H1 (cell line): ENCODE measurements at regions not wholly inside any gene's neighbourhood (a gene's known extent, or its start where the extent isn't known, plus 50 kb on each side); places are given as distances from the start of the nearest gene placed in this dataset.

Source experiments
- CTCF ChIA-PET: fragments of 300-600 bp; sonication (Branson Sonifier 250); formaldehyde crosslinking; loops from one replicate; lab custom pipeline; 2021; ENCODE audit not compliant: partially characterized antibody; lab: Charles Lee
- POLR2A ChIA-PET: fragments of 300-600 bp; sonication (Branson Sonifier 250); formaldehyde crosslinking; loops from one replicate; lab custom pipeline; 2021; ENCODE audit warnings: inconsistent platforms; ENCODE audit not compliant: partially characterized antibody; lab: Charles Lee
- DNase-seq, 2 experiments: peaks; one replicate each; pipeline versions ENCODE4 v3.0.0 to v3.0.0-alpha.2; 2010 to 2022; ENCODE audit warnings: low spot score in 2 of 2, low read depth in 1 of 2, mixed read lengths in 1 of 2
- FAIRE-seq: peaks from 2 replicates; lab custom pipeline; 2011; peaks lifted over from hg19 to GRCh38; lab: Jason Lieb, UNC
- H2AFZ ChIP-seq: 2 replicates; pipeline ENCODE4 v1.8.1; 2012; ENCODE audit warnings: low read length, inconsistent platforms
- H2AK5ac ChIP-seq: 2 replicates; pipeline ENCODE4 v1.6.1; 2013; ENCODE audit warnings: low read depth, low read length
- H2BK120ac ChIP-seq: replicated peaks from 2 replicates; pipeline ENCODE3; 2013; ENCODE audit warnings: low read depth, low read length, inconsistent platforms
- H2BK12ac ChIP-seq: 2 replicates; pipeline ENCODE4 v1.6.1; 2013; ENCODE audit warnings: low read depth, low read length
- H2BK15ac ChIP-seq: 2 replicates; pipeline ENCODE4 v1.6.1; 2013; ENCODE audit warnings: low read length
- H2BK20ac ChIP-seq: 2 replicates; pipeline ENCODE4 v1.6.1; 2013; ENCODE audit warnings: low read length
- H2BK5ac ChIP-seq: 2 replicates; pipeline ENCODE4 v1.6.1; 2013; ENCODE audit warnings: low read depth, low read length
- H3K14ac ChIP-seq: 2 replicates; pipeline ENCODE4 v1.6.1; 2013; ENCODE audit warnings: inconsistent platforms; ENCODE audit not compliant: insufficient read length
- H3K18ac ChIP-seq: 2 replicates; pipeline ENCODE4 v1.6.1; 2013; ENCODE audit warnings: low read length; ENCODE audit errors: extremely low read depth
- H3K23ac ChIP-seq: 2 replicates; pipeline ENCODE4 v1.6.1; 2013; ENCODE audit warnings: inconsistent platforms; ENCODE audit not compliant: insufficient read length
- H3K23me2 ChIP-seq: 2 replicates; pipeline ENCODE4 v1.6.1; 2013; ENCODE audit warnings: low read depth, low read length
- H3K27ac ChIP-seq: 2 replicates; pipeline ENCODE4 v1.6.1; 2011; ENCODE audit warnings: low read depth, low read length, inconsistent platforms
- H3K27me3 ChIP-seq, 4 experiments: replicated peaks in 1 of 4; 1 replicate in 1 of 4; 2 replicates in 3 of 4; pipeline versions ENCODE4 v1.6.1 to v1.8.1; 2011 to 2013; ENCODE audit warnings: low read length in 3 of 4, mild to moderate bottlenecking in 3 of 4, inconsistent platforms in 2 of 4, mixed read lengths in 2 of 4, moderate library complexity in 1 of 4; ENCODE audit not compliant: control insufficient read depth in 3 of 4, insufficient read depth in 3 of 4; ENCODE audit errors: extremely low read depth in 1 of 4
- H3K36me3 ChIP-seq, 4 experiments: 2 replicates each; pipeline versions ENCODE4 v1.6.1 to v1.8.1; 2011 to 2013; ENCODE audit warnings: mild to moderate bottlenecking in 4 of 4, low read length in 3 of 4, moderate library complexity in 2 of 4, control low read depth in 1 of 4, inconsistent platforms in 1 of 4; ENCODE audit not compliant: insufficient read depth in 4 of 4, control insufficient read depth in 2 of 4
- H3K4ac ChIP-seq: replicated peaks from 2 replicates; pipeline ENCODE3; 2013; ENCODE audit warnings: low read length, low read depth, mixed read lengths, inconsistent platforms; ENCODE audit not compliant: insufficient read length
- H3K4me1 ChIP-seq, 4 experiments: replicated peaks in 1 of 4; 1 replicate in 1 of 4; 2 replicates in 3 of 4; pipeline versions ENCODE4 v1.6.1 to v1.8.1; 2011 to 2013; ENCODE audit warnings: low read length in 3 of 4, inconsistent platforms in 2 of 4, mixed read lengths in 1 of 4; ENCODE audit not compliant: insufficient read depth in 4 of 4, control insufficient read depth in 3 of 4
- H3K4me2 ChIP-seq, 2 experiments: 2 replicates each; pipeline versions ENCODE4 v1.6.1 to v1.8.1; 2011 to 2013; ENCODE audit warnings: low read depth in 2 of 2, low read length in 2 of 2, control low read depth in 1 of 2, inconsistent platforms in 1 of 2, mild to moderate bottlenecking in 1 of 2; ENCODE audit not compliant: insufficient read depth in 1 of 2
- H3K4me3 ChIP-seq, 4 experiments: fragments of 200-600, 300-600 bp in 1 of 4; sonication (generic), shearing (Covaris generic), sonication (Bioruptor Twin) in 1 of 4; 2 replicates each; pipeline versions ENCODE4 v1.5.1 to v1.8.1; 2011 to 2016; ENCODE audit warnings: low read length in 4 of 4, low read depth in 3 of 4, control low read depth in 2 of 4, inconsistent platforms in 2 of 4, mild to moderate bottlenecking in 2 of 4, mixed read lengths in 1 of 4, moderate library complexity in 1 of 4; ENCODE audit not compliant: insufficient read depth in 2 of 4; ENCODE audit errors: extremely low read depth in 1 of 4
- H3K56ac ChIP-seq: replicated peaks from 2 replicates; pipeline ENCODE3; 2013; ENCODE audit warnings: low read depth, mild to moderate bottlenecking, mixed read lengths, low read length, inconsistent platforms; ENCODE audit not compliant: insufficient read length
- H3K79me1 ChIP-seq: 2 replicates; pipeline ENCODE4 v1.6.1; 2013; ENCODE audit warnings: low read depth, low read length, control low read depth
- H3K79me2 ChIP-seq, 2 experiments: 2 replicates each; pipeline versions ENCODE4 v1.6.1 to v1.8.1; 2012 to 2013; ENCODE audit warnings: low read length in 2 of 2, mild to moderate bottlenecking in 2 of 2, inconsistent platforms in 1 of 2; ENCODE audit not compliant: insufficient read depth in 2 of 2, control insufficient read depth in 1 of 2
- H3K9ac ChIP-seq, 4 experiments: replicated peaks in 1 of 4; 1 replicate in 1 of 4; 2 replicates in 3 of 4; pipeline versions ENCODE4 v1.6.1 to v1.8.1; 2011 to 2013; ENCODE audit warnings: low read depth in 3 of 4, low read length in 3 of 4, control low read depth in 2 of 4, mild to moderate bottlenecking in 2 of 4, moderate library complexity in 2 of 4, inconsistent platforms in 1 of 4; ENCODE audit errors: extremely low read depth in 1 of 4
- H3K9me3 ChIP-seq, 2 experiments: 2 replicates each; pipeline versions ENCODE4 v1.6.1 to v1.8.1; 2012 to 2013; ENCODE audit warnings: mild to moderate bottlenecking in 2 of 2, moderate library complexity in 2 of 2, control low read depth in 1 of 2, inconsistent platforms in 1 of 2, low read depth in 1 of 2, low read length in 1 of 2, mixed read lengths in 1 of 2; ENCODE audit not compliant: insufficient read depth in 2 of 2
- H4K20me1 ChIP-seq, 2 experiments: replicated peaks in 1 of 2; 2 replicates each; pipeline versions ENCODE3 to v1.8.1; 2011 to 2013; ENCODE audit warnings: inconsistent platforms in 2 of 2, low read length in 2 of 2, mild to moderate bottlenecking in 1 of 2; ENCODE audit not compliant: insufficient read depth in 2 of 2, control insufficient read depth in 1 of 2
- H4K5ac ChIP-seq: 2 replicates; pipeline ENCODE4 v1.6.1; 2013; ENCODE audit warnings: low read length, low read depth, mixed read lengths, inconsistent platforms; ENCODE audit not compliant: insufficient read length
- H4K8ac ChIP-seq: 2 replicates; pipeline ENCODE4 v1.8.0; 2013; ENCODE audit warnings: mild to moderate bottlenecking, moderate library complexity, low read length, inconsistent platforms; ENCODE audit not compliant: insufficient read depth; ENCODE audit errors: extremely low read depth
- H4K91ac ChIP-seq: replicated peaks from 2 replicates; pipeline ENCODE3; 2013; ENCODE audit warnings: low read length, mixed read lengths, inconsistent platforms; ENCODE audit not compliant: insufficient read length
- CEBPB ChIP-seq: IDR thresholded peaks from 2 replicates; pipeline ENCODE4 v1.6.1; 2012; ENCODE audit warnings: low read depth, low read length
- CHD2 ChIP-seq: IDR thresholded peaks from 2 replicates; pipeline ENCODE4 v1.6.1; 2012; ENCODE audit warnings: low read length, improper control_type of control experiment
- MAFK ChIP-seq: IDR thresholded peaks from 2 replicates; pipeline ENCODE4 v1.6.1; 2012; ENCODE audit warnings: low read depth, mild to moderate bottlenecking, improper control_type of control experiment, low read length
- POU5F1 ChIP-seq: IDR thresholded peaks from 2 replicates; pipeline ENCODE4 v1.6.1; 2011; ENCODE audit warnings: low read depth, mild to moderate bottlenecking, low read length, moderate library complexity
- WGBS, 2 experiments: shearing (Covaris generic) in 1 of 2; methylation state at CpG; one replicate each; pipeline versions ENCODE4 v1.1.6 to v1.1.7; 2013 to 2015; ENCODE audit warnings: low lambda C conversion rate in 2 of 2, mixed read lengths in 2 of 2, inconsistent platforms in 1 of 2, low coverage in 1 of 2, missing lambda C conversion rate in 1 of 2; ENCODE audit not compliant: insufficient replicate concordance in 2 of 2, insufficient coverage in 1 of 2, insufficient read length in 1 of 2; ENCODE audit errors: extremely low coverage in 1 of 2, missing lambda C conversion rate in 1 of 2; 5-methylcytosine and 5-hydroxymethylcytosine counted together

GRCh38 chr7:156261581-156261980 is 379.0 kb upstream of the RNF32 start:
- Histone ChIP-seq H2BK12ac (no peak overlapping the region), H3K27ac (no peak overlapping the region), H3K4me2 (no peak overlapping the region), H3K23me2 (no peaks in the 10 kb centered on the region), H3K14ac (no peak overlapping the region), H4K91ac (no peak overlapping the region), H3K23ac (no peak overlapping the region), H3K79me1 (no peaks in the 10 kb centered on the region), H3K18ac (no peak overlapping the region), H3K27me3 (no peaks in the 10 kb centered on the region), H3K36me3 (no peaks in the 10 kb centered on the region), H2AK5ac (no peak overlapping the region), H3K56ac (no peak overlapping the region), H2BK20ac (no peak overlapping the region), H3K9ac (no peak overlapping the region), H2AFZ (no peak overlapping the region), H3K4me1 (no peaks in the 10 kb centered on the region), H3K4ac (no peak overlapping the region), H2BK15ac (no peak overlapping the region), H3K79me2 (no peaks in the 10 kb centered on the region), H4K5ac (no peak overlapping the region), H2BK120ac (no peak overlapping the region), H4K20me1 (no peaks in the 10 kb centered on the region), H3K4me3 (no peak overlapping the region), H3K9me3 (no peaks in the 10 kb centered on the region), H4K8ac (no peak overlapping the region), H2BK5ac (no peak overlapping the region)
- ChIA-PET CTCF (interaction anchor here (0.6 kb wide), 1 partner anchor 148 kb away, joined by 3 read pairs; no protein-coding TSS in a partner anchor), POLR2A (no interaction called here)
- 77% methylated on average over 3 of the region's 3 CpGs; no CpG with 5 or more reads in 1 of the 2 experiments for WGBS, 2 experiments
- FAIRE-seq (no peak), DNase-seq (no peak)
- TF ChIP-seq MAFK (no peak), POU5F1 (no peak), CEBPB (peak; percentile 53; the same call in 1 of the 2 replicates), CHD2 (no peak)
